NCI-H1694 (cell line): ENCODE measurements at regions not wholly inside any gene's neighbourhood (a gene's known extent, or its start where the extent isn't known, plus 50 kb on each side); places are given as distances from the start of the nearest gene placed in this dataset.

Experiments used
- DNase-seq: peaks from one replicate; lab custom pipeline; 2025; lab: John Stamatoyannopoulos, UW

DNA sequence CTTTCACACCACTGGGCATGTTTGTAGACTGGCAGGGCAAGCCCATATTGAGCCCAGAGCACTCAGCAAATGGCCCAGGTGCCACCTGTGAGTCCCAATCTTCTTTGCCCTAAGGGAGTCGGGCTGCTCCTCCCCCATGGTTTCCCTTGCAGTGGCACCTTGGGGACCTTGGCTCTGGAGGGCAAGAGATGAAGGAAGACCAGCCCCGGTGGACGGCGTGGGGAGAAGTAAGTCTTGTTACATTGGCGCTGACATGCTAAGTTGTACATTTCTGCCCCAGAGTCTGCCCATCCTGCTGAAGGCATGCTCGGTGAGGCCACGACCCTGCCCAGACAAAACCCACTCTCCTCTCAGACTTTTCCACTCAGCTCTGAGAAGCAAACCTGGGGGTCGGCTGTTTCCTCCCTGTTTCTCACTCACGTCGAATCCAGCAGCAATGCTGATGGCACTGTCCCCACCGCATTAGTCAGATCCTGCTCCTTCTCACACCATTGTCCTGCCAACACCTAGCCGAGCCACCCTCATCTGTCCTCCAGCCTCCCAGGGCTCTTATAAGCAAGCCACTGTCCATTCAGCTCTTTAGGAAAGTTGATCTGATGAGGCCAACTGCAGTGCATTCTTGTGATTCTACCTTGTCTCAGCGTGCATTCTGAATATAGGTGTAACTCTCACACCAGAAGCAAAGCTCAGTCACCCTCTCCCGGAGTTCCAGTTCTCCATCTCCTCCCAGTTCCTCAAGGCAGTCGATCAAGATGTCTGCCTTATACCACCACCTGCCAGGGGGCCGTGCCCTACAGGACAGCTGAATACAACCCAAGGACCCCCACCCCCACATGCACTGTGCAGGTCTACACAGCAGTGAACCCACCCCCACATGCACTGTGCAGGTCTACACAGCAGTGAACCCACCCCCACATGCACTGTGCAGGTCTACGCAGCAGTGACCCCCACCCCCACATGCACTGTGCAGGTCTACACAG is 827.1 kb downstream of the TBC1D22A start:
- DNase-seq, result no peak

DNA sequence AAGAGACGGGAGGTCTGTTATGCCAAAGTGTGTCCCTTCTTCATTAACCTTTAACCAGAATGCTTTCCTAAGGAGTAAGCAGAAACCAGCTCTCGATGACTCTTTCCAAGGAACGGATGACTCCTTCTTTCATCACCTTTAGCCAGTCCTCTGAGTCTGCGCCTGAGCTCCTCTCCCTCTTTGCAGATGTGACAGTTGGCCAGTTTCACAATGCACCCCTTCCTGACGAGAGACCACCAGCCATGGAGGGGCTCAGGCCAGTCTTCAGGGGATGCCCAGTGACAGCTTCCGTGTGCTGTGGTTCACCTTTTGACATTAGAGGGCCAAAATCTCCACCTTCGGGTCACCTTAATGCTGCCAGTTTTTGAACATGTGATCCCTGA is 826.1 kb downstream of the TBC1D22A start:
- no peak for DNase-seq

GRCh38 chr22:47587861-47588577 is 825.6 kb downstream of the TBC1D22A start:
- DNase-seq, result no peak

GRCh38 chr22:47587361-47587760 is 824.9 kb downstream of the TBC1D22A start:
- DNase-seq, result no peak

- no peak for DNase-seq
These were observed 824.5 kb downstream of the TBC1D22A start for GRCh38 chr22:47586946-47587345.

GRCh38 chr22:47586038-47586437 is 823.6 kb downstream of the TBC1D22A start:
- no peak for DNase-seq

- no peak for DNase-seq
These were observed 821.6 kb downstream of the TBC1D22A start for GRCh38 chr22:47583959-47584562.

- DNase-seq, result no peak
These were observed 819.6 kb downstream of the TBC1D22A start for GRCh38 chr22:47582067-47582466.

DNA sequence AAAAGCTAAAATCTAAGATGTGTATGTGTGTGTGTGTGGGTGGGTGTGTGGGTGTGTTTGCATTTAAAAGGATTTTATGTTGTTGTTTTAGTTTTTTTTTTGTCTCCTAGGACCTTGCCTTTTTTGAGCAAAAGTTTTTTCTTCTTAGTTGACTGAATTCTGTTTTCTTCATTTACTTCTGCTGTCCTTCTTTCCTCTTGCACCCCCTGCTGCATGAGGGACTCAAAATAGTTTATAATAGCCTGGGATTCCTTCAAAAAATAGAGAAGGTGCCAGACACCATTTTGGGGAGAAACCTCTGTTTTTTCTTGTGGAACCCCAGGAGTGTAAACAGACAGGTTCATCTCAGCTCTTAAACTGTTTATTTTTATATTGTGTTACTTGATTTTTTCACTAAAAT is 817.7 kb downstream of the TBC1D22A start:
- no peak for DNase-seq

- DNase-seq, result no peak
These were observed 814.5 kb downstream of the TBC1D22A start for GRCh38 chr22:47576908-47577307.

GRCh38 chr22:47575291-47575690 is 812.8 kb downstream of the TBC1D22A start:
- no peak for DNase-seq

DNA sequence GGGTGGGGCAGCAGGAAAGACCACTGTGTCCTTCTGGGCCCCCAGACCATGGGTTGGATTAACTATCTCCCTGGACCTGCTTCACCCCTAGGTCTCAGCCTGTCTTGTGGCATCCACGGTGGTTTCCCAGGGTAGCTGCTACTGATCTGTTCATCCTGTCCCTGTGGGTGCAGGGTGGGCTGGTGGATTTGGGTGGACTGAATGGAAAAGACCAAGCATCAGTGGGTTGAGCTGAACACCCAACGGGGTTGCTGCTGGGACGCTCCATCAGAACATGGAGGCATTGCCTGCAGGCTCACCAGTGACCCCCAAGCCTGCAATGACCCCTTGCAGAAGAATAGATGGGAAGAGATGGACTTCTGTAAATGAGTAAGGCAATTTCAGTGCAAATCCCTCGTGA is 812.1 kb downstream of the TBC1D22A start:
- DNase-seq, result no peak

- no peak for DNase-seq
These were observed 810.7 kb downstream of the TBC1D22A start for GRCh38 chr22:47573141-47573540.

DNA sequence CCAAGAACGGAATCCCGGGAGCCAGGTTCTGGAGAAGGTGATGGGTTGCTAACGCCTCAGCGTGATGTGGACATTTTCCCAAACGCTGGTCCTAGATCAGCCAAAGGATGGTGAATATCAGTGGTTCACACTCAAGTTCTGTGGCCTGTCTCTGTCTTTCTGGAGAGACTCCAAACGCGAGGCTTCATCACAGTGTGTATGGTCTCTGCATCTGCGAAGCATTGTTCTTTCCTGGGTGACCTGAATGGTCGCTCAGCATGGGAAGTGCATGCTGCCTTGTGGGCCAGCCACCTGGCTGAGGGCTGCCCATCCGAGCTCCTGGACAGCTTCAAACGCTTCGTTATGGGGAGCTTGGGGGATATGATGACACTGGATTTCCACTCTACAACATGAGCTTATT is 810.0 kb downstream of the TBC1D22A start:
- DNase-seq, result no peak

GRCh38 chr22:47571616-47572015 is 809.2 kb downstream of the TBC1D22A start:
- no peak for DNase-seq

DNA sequence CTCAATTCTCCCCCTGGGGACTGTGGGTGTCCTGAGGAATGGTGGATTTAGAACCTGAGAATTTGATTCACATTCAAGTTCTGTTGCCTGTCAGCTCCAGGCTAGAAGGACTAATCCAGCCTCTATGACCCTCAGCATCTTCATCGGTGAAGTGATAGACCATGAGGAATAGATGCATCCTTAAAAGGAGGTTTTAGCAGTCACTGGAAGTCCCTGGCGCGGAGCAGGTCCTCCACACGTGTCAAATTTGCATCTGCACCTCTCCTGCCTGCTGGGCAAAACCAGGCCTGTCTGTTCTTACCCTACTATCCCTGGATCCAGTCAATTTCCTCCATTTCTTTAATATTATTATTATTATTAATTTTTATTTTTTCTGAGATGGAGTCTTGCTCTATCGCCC is 808.4 kb downstream of the TBC1D22A start:
- no peak for DNase-seq

DNA sequence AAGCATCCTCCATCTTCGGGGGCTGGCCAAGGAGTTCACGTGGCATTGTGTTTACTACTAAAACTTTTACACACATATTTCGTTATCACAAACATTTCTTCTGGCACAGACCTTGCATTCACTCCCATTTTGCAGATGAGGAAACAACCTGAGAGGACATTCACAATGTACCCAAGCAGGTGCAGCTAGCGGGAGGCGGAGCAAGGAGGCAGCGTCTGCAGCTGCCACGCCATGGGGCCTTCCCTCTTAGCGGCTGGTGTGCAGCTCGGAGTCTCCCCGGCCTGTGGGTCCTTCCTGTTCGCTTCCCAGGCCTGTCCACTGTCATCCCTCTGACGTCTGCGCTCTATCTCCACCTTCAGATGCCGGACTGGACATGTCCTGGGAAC is 807.8 kb downstream of the TBC1D22A start:
- no peak for DNase-seq

- no peak for DNase-seq
These were observed 807.2 kb downstream of the TBC1D22A start for GRCh38 chr22:47569389-47570299.

DNA sequence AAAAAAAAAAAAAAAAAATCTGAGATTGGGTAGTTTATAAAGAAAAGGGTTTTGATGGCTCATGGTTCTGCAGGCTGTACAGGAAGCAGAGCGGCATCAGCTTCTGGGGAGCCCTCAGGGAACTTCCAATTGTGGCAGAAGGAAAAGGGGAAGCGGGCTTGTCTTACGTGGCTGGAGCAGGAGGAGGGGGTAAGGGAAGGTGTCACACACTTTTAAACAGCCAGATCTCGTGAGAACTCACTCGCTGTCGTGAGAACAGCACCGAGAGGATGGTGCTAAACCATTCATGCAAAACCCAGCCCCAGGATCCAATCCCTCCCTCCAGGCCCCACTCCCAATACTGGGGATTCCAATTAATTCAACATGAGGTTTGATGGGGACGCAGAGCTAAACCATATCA is 806.2 kb downstream of the TBC1D22A start:
- DNase-seq, result no peak

DNA sequence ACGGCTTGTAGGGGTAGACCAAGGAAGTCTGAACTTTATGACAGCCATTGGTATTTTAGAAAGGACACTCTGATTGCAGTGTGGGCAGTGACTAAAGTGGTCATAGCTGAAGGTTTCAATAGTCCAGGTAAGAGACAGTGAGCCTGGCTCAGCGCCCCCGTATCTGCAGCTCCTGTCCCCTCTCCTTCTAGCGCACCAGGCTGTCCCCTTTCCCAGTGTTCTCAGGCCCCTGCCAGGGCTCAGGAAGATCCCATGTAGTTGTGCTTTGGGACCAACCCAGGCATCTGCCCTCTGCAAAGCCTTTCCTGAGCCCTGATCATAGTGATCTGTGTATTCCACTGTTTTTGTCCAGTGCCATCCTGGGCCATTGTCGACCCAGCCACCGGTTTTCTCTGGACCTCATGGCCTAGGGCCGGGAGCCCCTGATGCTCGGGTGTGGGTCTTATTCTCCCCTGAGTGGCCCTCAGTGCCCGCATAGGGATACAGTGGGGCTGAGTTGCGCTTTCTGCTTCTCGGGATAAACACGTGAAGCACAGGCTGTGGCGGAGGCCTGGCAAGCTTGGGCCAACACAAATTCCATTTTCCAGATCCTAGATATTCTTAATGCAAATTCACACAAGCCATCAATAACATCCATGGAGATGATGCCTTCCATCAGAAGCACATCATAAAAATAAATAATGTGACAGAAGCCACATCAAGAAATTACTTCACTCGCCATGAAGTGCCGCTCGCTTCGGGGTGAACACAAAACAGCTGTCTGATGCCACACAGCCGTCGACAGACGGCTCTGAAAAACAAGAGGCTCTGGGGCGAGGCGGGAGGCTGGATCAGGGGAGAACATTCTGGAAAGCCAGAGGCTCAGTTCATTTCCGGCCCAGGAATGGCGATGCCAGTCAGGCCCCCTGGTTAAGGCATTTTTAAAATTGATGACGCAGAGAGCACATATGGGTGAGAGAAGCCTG is 805.0 kb downstream of the TBC1D22A start:
- DNase-seq, result no peak

DNA sequence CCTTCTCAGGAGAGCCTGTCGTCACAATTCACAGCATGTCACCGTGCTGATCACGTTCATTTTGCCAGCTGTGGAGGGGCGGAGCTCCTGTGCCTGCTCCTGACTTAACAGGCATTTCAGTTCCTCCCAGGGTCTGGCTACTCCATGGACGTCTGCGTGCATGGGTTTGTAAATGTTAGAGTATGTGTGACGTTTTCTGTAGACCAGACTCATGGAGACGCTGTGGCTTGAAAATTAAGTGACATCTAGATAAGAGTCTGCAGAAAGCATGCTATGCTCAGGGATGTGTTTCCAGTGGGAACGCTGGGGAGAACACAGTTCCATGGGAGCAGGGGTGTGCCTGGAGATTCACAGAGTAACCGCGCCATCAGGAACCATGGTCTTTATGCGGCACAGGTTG is 804.0 kb downstream of the TBC1D22A start:
- no peak for DNase-seq
